ENCODE measurements at regions not wholly inside any gene's neighbourhood (a gene's known extent, or its start where the extent isn't known, plus 50 kb on each side); places are given as distances from the start of the nearest gene placed in this dataset.
"Not testable (repeated sequence)": the region's sequence is repeated elsewhere in the genome, so short reads cannot be mapped to it uniquely, and the experiment has no call there.

DNA sequence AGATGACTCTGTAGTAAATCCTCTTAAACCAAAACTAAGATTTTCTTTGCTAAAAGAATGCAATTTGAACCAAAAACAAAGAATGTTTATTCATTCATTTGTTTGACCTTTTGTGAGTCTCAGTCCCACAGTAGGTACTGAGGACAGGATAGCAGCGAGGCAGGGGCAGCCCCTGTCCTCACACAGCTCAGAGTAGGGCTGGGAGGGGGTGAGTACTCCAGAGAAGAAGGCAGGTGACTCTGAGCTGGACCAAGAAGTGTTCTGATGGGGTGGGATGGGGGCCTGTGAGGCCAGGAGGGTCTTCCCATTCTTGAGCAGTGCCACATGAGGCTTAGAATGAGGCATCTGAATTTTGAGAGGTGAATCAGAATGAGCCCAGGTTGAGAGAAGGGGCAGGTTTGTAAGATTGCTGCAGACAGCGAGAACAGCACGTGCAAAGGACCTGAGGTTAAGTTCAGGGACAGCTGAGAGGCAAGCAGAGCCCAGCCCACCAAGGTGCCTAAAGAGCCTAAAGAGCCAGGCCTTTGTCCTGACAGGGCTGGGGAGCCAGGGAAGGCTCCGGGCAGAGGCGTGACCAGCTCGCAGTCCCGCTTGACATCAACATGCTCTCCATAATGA, 56.9 kb upstream of the CHST15 start:
- peaks cover 10% of the 10 kb centered on the region for H3K27me3 Mint-ChIP-seq (ENCODE audit: low read depth, poor library complexity)
- peak overlapping the region; percentile 91 for H3K27ac Mint-ChIP-seq
- no peaks in the 10 kb centered on the region for H3K9me3 Mint-ChIP-seq
- no peaks in the 10 kb centered on the region for H3K36me3 Mint-ChIP-seq (ENCODE audit: low read depth)
- TF ChIP-seq, protein P1, sequence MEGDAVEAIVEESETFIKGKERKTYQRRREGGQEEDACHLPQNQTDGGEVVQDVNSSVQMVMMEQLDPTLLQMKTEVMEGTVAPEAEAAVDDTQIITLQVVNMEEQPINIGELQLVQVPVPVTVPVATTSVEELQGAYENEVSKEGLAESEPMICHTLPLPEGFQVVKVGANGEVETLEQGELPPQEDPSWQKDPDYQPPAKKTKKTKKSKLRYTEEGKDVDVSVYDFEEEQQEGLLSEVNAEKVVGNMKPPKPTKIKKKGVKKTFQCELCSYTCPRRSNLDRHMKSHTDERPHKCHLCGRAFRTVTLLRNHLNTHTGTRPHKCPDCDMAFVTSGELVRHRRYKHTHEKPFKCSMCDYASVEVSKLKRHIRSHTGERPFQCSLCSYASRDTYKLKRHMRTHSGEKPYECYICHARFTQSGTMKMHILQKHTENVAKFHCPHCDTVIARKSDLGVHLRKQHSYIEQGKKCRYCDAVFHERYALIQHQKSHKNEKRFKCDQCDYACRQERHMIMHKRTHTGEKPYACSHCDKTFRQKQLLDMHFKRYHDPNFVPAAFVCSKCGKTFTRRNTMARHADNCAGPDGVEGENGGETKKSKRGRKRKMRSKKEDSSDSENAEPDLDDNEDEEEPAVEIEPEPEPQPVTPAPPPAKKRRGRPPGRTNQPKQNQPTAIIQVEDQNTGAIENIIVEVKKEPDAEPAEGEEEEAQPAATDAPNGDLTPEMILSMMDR (IDR thresholded peaks at IDR 0.05), result no peak
- DNase-seq, result no peak
- peaks cover 40% of the 10 kb centered on the region for H3K4me1 Mint-ChIP-seq
- no peak overlapping the region for H3K4me3 Mint-ChIP-seq

DNA sequence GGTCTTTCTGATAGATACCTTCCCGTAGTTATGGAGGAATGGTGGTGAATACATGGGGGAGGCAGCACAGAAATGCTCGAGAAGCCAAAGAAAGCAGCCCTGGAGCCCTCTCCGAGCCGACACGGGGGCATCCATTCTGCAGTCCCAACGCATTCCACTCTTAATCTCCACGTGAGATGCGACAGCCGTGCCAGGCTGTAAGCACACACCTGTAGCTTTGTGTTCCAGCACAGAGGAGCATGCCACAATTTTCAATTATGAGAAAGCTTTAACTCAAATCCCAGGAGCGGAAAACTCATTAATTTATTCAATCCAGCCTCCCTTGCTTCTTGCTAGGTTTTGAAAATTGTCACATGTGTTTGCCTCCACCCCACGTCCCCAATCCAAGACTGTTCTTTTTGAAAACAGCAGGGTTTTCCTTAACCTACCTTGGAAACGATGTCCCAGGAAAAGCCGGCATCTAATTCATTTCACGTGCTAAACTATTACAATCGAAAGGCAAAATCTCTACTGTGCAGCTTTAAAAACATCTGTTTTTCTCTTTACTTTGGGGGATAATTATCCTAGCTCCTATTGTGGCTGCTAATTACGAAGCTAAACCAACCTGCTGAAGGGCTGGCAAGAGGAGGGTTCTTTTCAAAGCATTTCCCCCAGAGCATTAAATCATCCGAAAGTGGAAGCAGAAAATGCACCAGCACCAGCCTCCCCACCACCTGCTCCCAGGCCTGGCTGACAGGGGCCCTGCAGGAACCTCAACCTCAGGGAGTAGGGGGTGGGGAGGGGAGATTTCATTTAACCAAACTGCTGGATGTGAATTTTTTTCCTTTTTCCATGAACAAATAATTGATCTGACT, 56.0 kb upstream of the CHST15 start:
- Mint-ChIP-seq H3K27me3 (ENCODE audit: low read depth, poor library complexity) (peaks cover 10% of the 10 kb centered on the region), H3K4me1 (peaks cover 40% of the 10 kb centered on the region)
- TF ChIP-seq, protein P1 (IDR thresholded peaks at IDR 0.05), result no peak

GRCh38 chr10:124148509-124149188, 55.3 kb upstream of the CHST15 start:
- H3K4me3 Mint-ChIP-seq; H3K36me3 Mint-ChIP-seq (ENCODE audit: low read depth); H3K9me3 Mint-ChIP-seq; DNase-seq; H3K27me3 Mint-ChIP-seq (ENCODE audit: low read depth, poor library complexity); H3K27ac Mint-ChIP-seq: not testable (repeated sequence)
- peaks cover 40% of the 10 kb centered on the region for H3K4me1 Mint-ChIP-seq

More for the DNA sequence above, 56.0 kb upstream of the CHST15 start:
- Mint-ChIP-seq H3K4me3 (peak overlapping the region; percentile 26), H3K9me3 (no peaks in the 10 kb centered on the region), H3K36me3 (ENCODE audit: low read depth) (no peaks in the 10 kb centered on the region), H3K27ac (peak overlapping the region; percentile 34)
- DNase-seq, result no peak

- H3K4me1 Mint-ChIP-seq, result peaks cover 36% of the 10 kb centered on the region
- peaks cover 4% of the 10 kb centered on the region for H3K9me3 Mint-ChIP-seq
- no peak overlapping the region for H3K27ac Mint-ChIP-seq
- H3K27me3 Mint-ChIP-seq (ENCODE audit: low read depth, poor library complexity), result peaks cover 10% of the 10 kb centered on the region
- TF ChIP-seq, protein P1 (IDR thresholded peaks at IDR 0.05), result no peak
- no peak overlapping the region for H3K4me3 Mint-ChIP-seq
- H3K36me3 Mint-ChIP-seq (ENCODE audit: low read depth), result no peaks in the 10 kb centered on the region
- no peak for DNase-seq
Observed at GRCh38 chr10:124146483-124146882, 53.1 kb upstream of the CHST15 start.

- Mint-ChIP-seq H3K4me3 (no peak overlapping the region), H3K27ac (peak overlapping the region; percentile 50), H3K9me3 (peaks cover 16% of the 10 kb centered on the region), H3K4me1 (peaks cover 28% of the 10 kb centered on the region), H3K27me3 (ENCODE audit: low read depth, poor library complexity) (peaks cover 10% of the 10 kb centered on the region), H3K36me3 (ENCODE audit: low read depth) (no peaks in the 10 kb centered on the region)
- TF ChIP-seq, protein P1 (IDR thresholded peaks at IDR 0.05), result no peak
- no peak for DNase-seq
Observed at GRCh38 chr10:124145109-124145870, 51.9 kb upstream of the CHST15 start.
